K562 (cell line): ENCODE measurements at regions not wholly inside any gene's neighbourhood (a gene's known extent, or its start where the extent isn't known, plus 50 kb on each side); places are given as distances from the start of the nearest gene placed in this dataset.

Experiments used
- ATAC-seq: fragments of 200-7000 bp; cut with Tn5 transposase; 3 replicates; pipeline ENCODE4 v1.9.1; 2020; ENCODE audit warnings: moderate library complexity
- BruUV-seq: library from RNA; stranded (reverse); fragments of 400-500 nt; replicated peaks from 2 replicates; lab custom pipeline; 2021; lab: Mats Ljungman, UMichigan
- CTCF ChIA-PET: fragments of 300-600 bp; formaldehyde crosslinking; extraction: SDS; loops from one replicate; lab custom pipeline; 2021; ENCODE audit warnings: low intra/inter-chr PET ratio; lab: Yijun Ruan, JAX
- POLR2A ChIA-PET: fragments of 300-600, 350-650 bp; sonication (Branson Sonifier 250); formaldehyde crosslinking; extraction: SDS; loops from one replicate; lab custom pipeline; 2021; ENCODE audit warnings: antibody characterized with exemption, inconsistent platforms; lab: Yijun Ruan, JAX
- DNase-seq, 4 experiments: peaks; one replicate each; pipeline versions ENCODE4 v3.0.0 to v3.0.0-alpha.2; 2011 to 2018; ENCODE audit warnings: low spot score in 3 of 4, mixed read lengths in 3 of 4; ENCODE audit errors: extremely low read depth in 1 of 4
- FAIRE-seq: peaks from 2 replicates; lab custom pipeline; 2011; peaks lifted over from hg19 to GRCh38; lab: Jason Lieb, UNC
- H2AFZ ChIP-seq: 2 replicates; pipeline ENCODE4 v1.6.0; 2011; ENCODE audit warnings: low read depth, low read length, control low read depth, inconsistent platforms
- H3K27ac ChIP-seq: fragments of 200-600 bp; 3 replicates; pipeline ENCODE4 v1.8.0; 2011; ENCODE audit warnings: low read depth, mild to moderate bottlenecking, control low read depth, inconsistent platforms, low read length, moderate library complexity, mixed read lengths; ENCODE audit errors: extremely low read depth
- H3K27me3 ChIP-seq, 2 experiments: fragments of 300-600 bp in 1 of 2; 2 replicates in 1 of 2; 3 replicates in 1 of 2; pipeline versions ENCODE4 v1.6.0 to v1.8.0; 2011; ENCODE audit warnings: inconsistent platforms in 2 of 2, low read length in 2 of 2, mild to moderate bottlenecking in 1 of 2, mixed read lengths in 1 of 2, moderate library complexity in 1 of 2; ENCODE audit not compliant: control insufficient read depth in 2 of 2, insufficient read depth in 2 of 2
- H3K36me3 ChIP-seq: fragments of 300-600 bp; 3 replicates; pipeline ENCODE4 v1.8.0; 2011; ENCODE audit warnings: mild to moderate bottlenecking, low read length, inconsistent platforms; ENCODE audit not compliant: control insufficient read depth, insufficient read depth
- H3K4me1 ChIP-seq, 2 experiments: fragments of 200-600 bp in 1 of 2; replicated peaks in 1 of 2; 2 replicates in 1 of 2; 3 replicates in 1 of 2; pipeline versions ENCODE4 v1.5.1 to v1.8.0; 2011; ENCODE audit warnings: inconsistent platforms in 2 of 2, low read length in 2 of 2, mild to moderate bottlenecking in 1 of 2, mixed read lengths in 1 of 2, moderate library complexity in 1 of 2; ENCODE audit not compliant: control insufficient read depth in 2 of 2, insufficient read depth in 2 of 2
- H3K4me2 ChIP-seq: 2 replicates; pipeline ENCODE4 v1.6.1; 2011; ENCODE audit warnings: low read length, control low read depth, inconsistent platforms, mixed read lengths; ENCODE audit not compliant: insufficient read depth
- H3K4me3 ChIP-seq: fragments of 200-600 bp; sonication (generic), shearing (Covaris generic); 2 replicates; pipeline ENCODE4 v1.5.1; 2016; ENCODE audit warnings: control low read depth, inconsistent platforms
- H3K79me2 ChIP-seq: fragments of 200-600 bp; 3 replicates; pipeline ENCODE4 v1.8.0; 2011; ENCODE audit warnings: low read length, inconsistent platforms; ENCODE audit not compliant: control insufficient read depth, insufficient read depth
- H3K9ac ChIP-seq, 2 experiments: 2 replicates each; pipeline versions ENCODE4 v1.6.0 to v1.6.1; 2011; ENCODE audit warnings: low read depth in 2 of 2, low read length in 2 of 2, control low read depth in 1 of 2, inconsistent platforms in 1 of 2, mild to moderate bottlenecking in 1 of 2, mixed read lengths in 1 of 2; ENCODE audit not compliant: insufficient read depth in 1 of 2
- H3K9me1 ChIP-seq: one replicate; pipeline ENCODE4 v1.6.0; 2011; ENCODE audit warnings: inconsistent platforms, mild to moderate bottlenecking, low read length, moderate library complexity; ENCODE audit not compliant: control insufficient read depth, insufficient read depth
- H3K9me3 ChIP-seq: replicated peaks from 2 replicates; pipeline ENCODE4 v1.5.1; 2011; ENCODE audit warnings: low read depth, low read length, inconsistent platforms; ENCODE audit not compliant: control insufficient read depth, insufficient read depth
- H4K20me1 ChIP-seq: replicated peaks from 2 replicates; pipeline ENCODE4 v1.6.1; 2011; ENCODE audit warnings: low read length, inconsistent platforms, mixed read lengths; ENCODE audit not compliant: control insufficient read depth, insufficient read depth
- CEBPB ChIP-seq: fragments of 450-650 bp; IDR thresholded peaks from 2 replicates; pipeline ENCODE4 v1.6.1; 2016; ENCODE audit warnings: missing genetic modification characterization, missing compliant biosample characterization
- CEBPG ChIP-seq, 3 experiments: fragments of 200-800 bp in 1 of 3; sonication (Bioruptor generic) in 1 of 3; sonication (generic) in 1 of 3; formaldehyde crosslinking in 1 of 3; IDR thresholded peaks in 2 of 3; conservative IDR thresholded peaks in 1 of 3; 2 replicates each; pipeline versions ENCODE4 v1.6.1 to v1.8.0; 2016 to 2022; ENCODE audit warnings: missing compliant biosample characterization in 2 of 3, missing genetic modification characterization in 2 of 3, mild to moderate bottlenecking in 1 of 3, missing genetic modification reagents in 1 of 3
- CREM ChIP-seq: IDR thresholded peaks from 2 replicates; pipeline ENCODE4 v1.6.1; 2014; ENCODE audit warnings: antibody characterized with exemption, low read depth
- DMBX1 ChIP-seq: fragments of 250-450 bp; sonication (Bioruptor Pico); IDR thresholded peaks from 2 replicates; pipeline ENCODE4 v1.8.0; 2022; ENCODE audit warnings: inconsistent platforms, mild to moderate bottlenecking, moderate library complexity, borderline replicate concordance
- EGR1 ChIP-seq: fragments of 450-650 bp; conservative IDR thresholded peaks from 2 replicates; pipeline ENCODE4 v1.6.1; 2017; ENCODE audit warnings: mild to moderate bottlenecking
- EZH2 ChIP-seq: IDR thresholded peaks from 2 replicates; pipeline ENCODE4 v1.6.1; 2012; ENCODE audit warnings: low read depth, mild to moderate bottlenecking, inconsistent platforms, low read length, borderline replicate concordance
- MIER1 ChIP-seq: fragments of 450-650 bp; IDR thresholded peaks from 2 replicates; pipeline ENCODE4 v1.6.1; 2016; ENCODE audit warnings: antibody characterized with exemption, mild to moderate bottlenecking, low read depth
- PURB ChIP-seq: sonication (generic); formaldehyde crosslinking; IDR thresholded peaks from 2 replicates; pipeline ENCODE4 v1.9.0; 2021; ENCODE audit warnings: low read depth, mild to moderate bottlenecking, missing genetic modification reagents
- RHOXF2B ChIP-seq: fragments of 250-450 bp; sonication (Bioruptor Pico); conservative IDR thresholded peaks from 2 replicates; pipeline ENCODE4 v1.5.1; 2021
- SUPT5H ChIP-seq: fragments of 450-650 bp; IDR thresholded peaks from 2 replicates; pipeline ENCODE4 v1.6.1; 2016
- ZNF408 ChIP-seq: fragments of 250-450 bp; sonication (Bioruptor Pico); IDR thresholded peaks from 2 replicates; pipeline ENCODE4 v1.4.0; 2020; ENCODE audit warnings: low read depth, mild to moderate bottlenecking, moderate library complexity
- WGBS: fragments of 100-300 bp; shearing (Covaris generic); methylation state at CpG from one replicate; pipeline ENCODE4 v1.1.6; 2016; ENCODE audit warnings: low coverage, mixed read lengths; ENCODE audit not compliant: insufficient coverage; ENCODE audit errors: missing lambda C conversion rate; 5-methylcytosine and 5-hydroxymethylcytosine counted together
- in situ Hi-C: fragments of 300-500 bp; cut with MboI; formaldehyde crosslinking; loops from 4 replicates; pipeline ENCODE4 v1.15.0; 2018; ENCODE audit warnings: inconsistent platforms, mixed read lengths
- intact Hi-C: fragments of 100-400 bp; cut with micrococcal nuclease; formaldehyde crosslinking; loops from 2 replicates; pipeline ENCODE4 v1.14.2; 2022
- TF ChIP-seq, protein P1 (sequence below): fragments of 150-350 bp; IDR thresholded peaks from 2 replicates; pipeline ENCODE4 v1.6.1; 2014; ENCODE audit warnings: low read depth, mild to moderate bottlenecking, low read length, borderline replicate concordance

DNA sequence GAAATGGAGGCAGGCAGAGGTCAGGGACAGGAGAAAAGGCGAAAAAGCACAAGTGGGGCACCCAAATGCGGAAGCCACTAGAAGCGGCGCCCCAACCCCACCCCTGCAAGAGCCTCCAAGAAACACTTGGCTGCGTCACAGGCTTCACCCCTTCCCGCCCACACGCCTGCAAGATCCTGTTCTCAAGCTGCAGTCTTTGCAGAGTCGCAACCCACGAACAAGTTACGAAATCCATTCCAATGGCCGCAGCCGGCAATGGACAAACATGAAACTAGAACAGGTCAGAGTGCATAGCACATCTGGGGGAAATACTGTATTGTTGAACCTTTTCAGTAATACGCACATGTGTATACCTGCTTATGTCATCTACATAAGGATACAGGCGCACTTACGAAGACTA is 103.6 kb downstream of the PSMG1 start:
- Histone ChIP-seq H3K27ac (no peak overlapping the region), H3K4me2 (peak overlapping the region; percentile 12; the same call in 1 of the 2 replicates), H3K36me3 (no peaks in the 10 kb centered on the region), H3K4me3 (no peak overlapping the region), H3K27me3 (peaks cover 33 to 37% of the 10 kb centered on the region in 2 experiments), H4K20me1 (no peaks in the 10 kb centered on the region; the same call in 1 of the 2 replicates), H3K9ac (no peak overlapping the region)
- intact Hi-C loops (no loop called here), in situ Hi-C loops (no loop called here)
- TF ChIP-seq CEBPB (tag) (peak; percentile 61), EZH2 (peak; percentile 41; the same call in 1 of the 2 replicates), CREM (peak; percentile 58; the same call in 1 of the 2 replicates), CEBPG (CRISPR knock-in tag; IDR thresholded peaks at IDR 0.05) (no peak), CEBPG (tag; conservative IDR thresholded peaks at IDR 0.05 in 1 of 2, IDR thresholded peaks at IDR 0.05 in 1 of 2) (peak; percentile 41 to 69; a peak in 2 of 4 replicates), EGR1 (peak; percentile 67), PURB (CRISPR knock-in tag) (no peak), DMBX1 (CRISPR knock-in tag) (no peak), SUPT5H (no peak), ZNF408 (CRISPR knock-in tag) (no peak), MIER1 (no peak), RHOXF2B (CRISPR knock-in tag) (no peak)
- TF ChIP-seq, protein P1, sequence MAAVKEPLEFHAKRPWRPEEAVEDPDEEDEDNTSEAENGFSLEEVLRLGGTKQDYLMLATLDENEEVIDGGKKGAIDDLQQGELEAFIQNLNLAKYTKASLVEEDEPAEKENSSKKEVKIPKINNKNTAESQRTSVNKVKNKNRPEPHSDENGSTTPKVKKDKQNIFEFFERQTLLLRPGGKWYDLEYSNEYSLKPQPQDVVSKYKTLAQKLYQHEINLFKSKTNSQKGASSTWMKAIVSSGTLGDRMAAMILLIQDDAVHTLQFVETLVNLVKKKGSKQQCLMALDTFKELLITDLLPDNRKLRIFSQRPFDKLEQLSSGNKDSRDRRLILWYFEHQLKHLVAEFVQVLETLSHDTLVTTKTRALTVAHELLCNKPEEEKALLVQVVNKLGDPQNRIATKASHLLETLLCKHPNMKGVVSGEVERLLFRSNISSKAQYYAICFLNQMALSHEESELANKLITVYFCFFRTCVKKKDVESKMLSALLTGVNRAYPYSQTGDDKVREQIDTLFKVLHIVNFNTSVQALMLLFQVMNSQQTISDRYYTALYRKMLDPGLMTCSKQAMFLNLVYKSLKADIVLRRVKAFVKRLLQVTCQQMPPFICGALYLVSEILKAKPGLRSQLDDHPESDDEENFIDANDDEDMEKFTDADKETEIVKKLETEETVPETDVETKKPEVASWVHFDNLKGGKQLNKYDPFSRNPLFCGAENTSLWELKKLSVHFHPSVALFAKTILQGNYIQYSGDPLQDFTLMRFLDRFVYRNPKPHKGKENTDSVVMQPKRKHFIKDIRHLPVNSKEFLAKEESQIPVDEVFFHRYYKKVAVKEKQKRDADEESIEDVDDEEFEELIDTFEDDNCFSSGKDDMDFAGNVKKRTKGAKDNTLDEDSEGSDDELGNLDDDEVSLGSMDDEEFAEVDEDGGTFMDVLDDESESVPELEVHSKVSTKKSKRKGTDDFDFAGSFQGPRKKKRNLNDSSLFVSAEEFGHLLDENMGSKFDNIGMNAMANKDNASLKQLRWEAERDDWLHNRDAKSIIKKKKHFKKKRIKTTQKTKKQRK = no peak
- TF ChIP-seq, all 486 proteins: peak for 5
- DNase-seq = peak in 1 of 4 experiments; percentile 35
- Histone ChIP-seq H3K9me3 (no peaks in the 10 kb centered on the region), H3K79me2 (no peaks in the 10 kb centered on the region), H3K4me1 (no peaks in the 10 kb centered on the region; a peak in 1 of 5 replicates), H2AFZ (no peak overlapping the region), H3K9me1 (no peaks in the 10 kb centered on the region)
- POLR2A ChIA-PET = interaction anchor here (1.3 kb wide), 1 partner anchor 13 kb away, joined by 5 read pairs; no protein-coding TSS in a partner anchor
- FAIRE-seq = no peak
- BruUV-seq = no TSS peak
- CTCF ChIA-PET = no interaction called here
- ATAC-seq = no peak; the same call in 2 of the 3 replicates
- 3% methylated on average over 15 of the region's 15 CpGs for WGBS
